ENCODE measurements at regions not wholly inside any gene's neighbourhood (a gene's known extent, or its start where the extent isn't known, plus 50 kb on each side); places are given as distances from the start of the nearest gene placed in this dataset.
"Not testable (repeated sequence)": the region's sequence is repeated elsewhere in the genome, so short reads cannot be mapped to it uniquely, and the experiment has no call there.

DNA sequence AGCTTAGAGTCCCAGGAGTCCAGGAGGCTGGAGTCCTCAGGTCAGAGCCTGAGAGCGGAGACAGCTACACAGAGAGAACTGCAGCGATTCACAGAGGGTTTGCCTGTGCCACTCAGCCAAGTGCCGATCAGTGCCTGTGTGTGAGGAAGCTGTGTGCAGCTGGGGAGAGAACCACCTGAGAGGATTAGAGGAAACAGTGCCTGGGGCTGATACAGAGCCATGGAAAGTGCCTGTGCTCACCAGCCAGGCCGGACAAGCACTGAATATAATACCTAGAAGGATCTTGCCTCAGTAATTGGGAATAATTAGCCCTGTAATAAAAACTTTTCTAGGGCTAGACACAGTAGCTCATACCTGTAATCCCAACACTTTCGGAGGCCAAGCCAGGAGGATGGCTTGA, 134.7 kb downstream of the ARHGAP11B start:
- not testable (repeated sequence) for DNase-seq (ENCODE audit: low spot score)

DNA sequence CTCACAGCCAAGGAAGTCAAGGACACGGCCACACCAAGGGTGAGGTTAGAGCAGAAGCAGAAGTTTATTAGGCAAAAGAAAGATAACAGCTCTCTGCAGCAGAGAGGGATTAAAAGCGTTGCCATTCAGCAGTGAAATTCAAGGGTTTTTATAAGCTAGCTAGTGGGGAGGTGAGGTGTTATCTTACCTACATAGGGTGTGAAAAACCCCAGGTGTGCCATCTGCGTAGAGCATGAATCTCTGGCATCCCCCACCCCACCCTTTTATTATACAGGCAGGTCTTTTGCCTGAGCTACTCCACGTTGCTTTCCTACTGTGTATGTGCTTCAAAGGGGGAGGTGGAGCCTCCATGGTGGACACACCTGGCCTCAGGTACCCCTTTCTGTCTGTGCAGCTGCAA, 135.4 kb downstream of the ARHGAP11B start:
- not testable (repeated sequence) for DNase-seq (ENCODE audit: low spot score)

DNA sequence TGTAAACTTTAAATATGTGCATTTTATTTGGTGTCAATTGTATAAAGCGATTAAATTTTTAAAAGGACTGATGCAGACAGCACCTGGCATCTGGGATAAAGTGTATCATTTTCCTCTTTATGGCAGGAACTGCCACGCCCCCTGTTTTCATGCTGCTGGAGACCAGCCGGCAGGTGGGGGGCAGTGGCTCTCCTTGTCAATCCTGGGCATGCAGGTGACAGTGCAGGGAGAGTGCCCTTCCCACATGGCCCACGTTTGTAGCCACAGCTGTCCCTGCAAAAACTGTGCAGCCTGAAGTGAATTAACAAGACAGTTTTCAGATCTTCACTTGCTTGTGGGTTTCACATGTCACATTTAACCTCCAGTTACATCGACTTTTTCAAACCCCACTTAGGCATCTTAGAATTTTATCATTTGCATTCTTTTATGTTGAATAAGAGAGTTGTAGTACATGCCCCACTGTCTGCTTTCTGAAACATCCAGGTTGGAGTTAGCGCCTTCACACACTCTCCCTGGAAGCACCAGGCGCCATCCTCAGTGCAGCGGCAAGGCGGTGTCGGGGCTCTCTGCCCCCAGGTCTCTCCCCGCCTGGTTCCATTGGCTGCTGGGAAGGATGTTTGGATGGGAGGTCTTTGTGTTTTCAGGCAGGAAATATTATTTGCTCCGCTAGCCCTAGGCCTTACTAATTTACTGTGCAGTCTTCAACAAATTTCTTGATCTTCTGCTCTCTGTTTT, 134.2 kb upstream of the FAN1 start:
- not testable (repeated sequence) for DNase-seq (ENCODE audit: low spot score)

DNA sequence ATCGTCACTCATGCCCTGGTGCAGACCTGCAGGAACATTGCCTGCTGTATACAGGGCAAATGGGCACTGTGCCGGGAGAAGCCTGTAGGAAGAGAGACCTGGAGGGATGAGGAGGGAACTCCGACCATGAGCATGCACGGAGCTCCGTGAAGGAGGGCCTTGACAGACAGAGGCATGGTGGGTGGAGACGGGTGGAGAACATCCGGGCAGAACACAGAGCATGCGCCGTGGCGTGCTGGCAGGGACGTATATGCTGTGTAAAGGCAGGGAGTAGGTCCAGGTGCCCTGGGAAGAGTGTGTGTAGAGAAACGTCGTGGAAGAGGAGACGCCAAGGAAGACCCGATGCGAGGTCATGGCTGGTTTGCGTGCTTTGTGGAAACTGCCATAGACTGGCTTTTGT, 133.0 kb upstream of the FAN1 start:
- DNase-seq (ENCODE audit: low spot score), result no peak

DNA sequence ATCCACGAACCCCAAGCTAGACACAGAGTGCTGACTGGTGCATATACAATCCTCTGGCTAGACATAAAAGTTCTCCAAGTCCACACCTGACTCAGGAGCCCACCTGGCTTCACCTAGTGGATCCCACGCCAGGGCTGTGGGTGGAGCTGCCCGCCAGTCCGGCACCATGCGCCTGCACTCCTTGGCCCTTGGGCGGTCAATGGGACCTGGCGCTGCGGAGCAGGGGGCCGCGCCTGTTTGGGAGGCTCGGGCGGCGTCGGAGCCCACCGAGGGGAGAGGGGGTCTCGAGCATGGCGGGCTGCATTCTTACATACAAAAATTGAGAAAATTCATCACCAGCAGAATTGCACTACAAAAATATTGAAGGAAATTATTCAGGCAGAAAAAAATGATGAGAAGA, 120.7 kb upstream of the FAN1 start:
- no peak for DNase-seq (ENCODE audit: low spot score)

DNA sequence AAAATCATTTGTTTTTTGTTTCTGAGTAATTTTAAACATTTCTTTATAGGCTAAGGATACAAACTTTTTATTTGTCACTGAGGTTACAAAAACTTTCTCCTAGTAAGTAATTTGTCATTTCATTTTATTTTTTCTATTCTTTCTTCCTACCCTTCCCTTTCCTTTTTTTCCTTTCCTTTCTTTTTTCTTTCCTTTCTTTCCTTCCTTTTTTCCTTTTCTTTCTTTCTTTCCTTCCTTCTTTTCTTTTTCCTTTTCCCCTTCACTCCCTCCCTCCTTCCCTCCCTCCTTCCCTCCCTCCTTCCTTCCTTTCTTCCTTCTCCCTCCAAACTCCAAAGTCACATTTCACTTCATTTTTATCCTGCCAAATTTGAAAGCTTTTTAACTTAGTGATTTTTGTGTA, 115.1 kb upstream of the FAN1 start:
- DNase-seq (ENCODE audit: low spot score), result no peak

DNA sequence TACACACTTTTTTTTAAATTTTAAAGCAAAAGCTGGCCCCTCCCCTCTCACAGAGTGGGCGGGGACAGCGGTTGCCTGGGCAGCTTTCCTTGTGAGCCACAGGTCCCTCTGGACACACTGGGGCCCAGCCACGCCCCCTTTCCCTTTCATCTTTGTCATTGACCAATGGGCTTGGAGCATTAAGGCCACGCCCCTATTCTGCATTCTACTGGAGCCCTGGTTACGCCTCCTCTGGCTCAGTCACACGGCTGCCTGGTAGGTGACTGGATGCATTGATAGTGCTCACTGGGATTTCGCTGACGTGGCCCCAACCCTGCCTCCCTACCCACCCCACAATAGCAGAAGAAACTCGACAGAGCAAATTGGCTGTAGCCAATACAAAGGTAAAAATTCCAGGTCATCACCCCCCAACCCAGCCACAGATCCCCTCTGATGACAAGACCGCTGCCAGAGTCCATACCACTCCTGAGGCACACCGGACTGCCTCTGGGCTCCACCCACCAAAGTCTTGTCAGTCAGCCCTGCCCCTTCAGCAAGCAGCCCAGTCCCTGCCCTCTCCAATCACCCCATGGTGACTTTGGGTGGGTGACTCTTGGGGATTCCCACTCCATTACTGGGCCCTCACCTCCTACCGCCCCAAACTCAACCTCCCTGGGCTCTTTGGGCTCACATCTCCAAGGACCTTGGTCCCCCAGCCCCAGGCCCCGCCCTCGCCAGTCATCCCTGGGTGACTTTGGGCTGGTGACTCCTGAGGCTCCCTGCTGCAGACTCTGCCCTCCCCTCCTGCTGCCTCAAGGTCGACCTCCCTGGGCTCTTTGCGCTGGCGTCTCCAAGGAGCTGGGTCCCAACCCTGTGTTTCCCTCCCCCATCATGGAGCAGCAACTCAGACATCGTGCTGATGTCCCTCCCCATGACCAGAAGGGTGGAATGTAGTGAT, 112.2 kb upstream of the FAN1 start:
- peak; percentile 60 for DNase-seq (ENCODE audit: low spot score)

DNA sequence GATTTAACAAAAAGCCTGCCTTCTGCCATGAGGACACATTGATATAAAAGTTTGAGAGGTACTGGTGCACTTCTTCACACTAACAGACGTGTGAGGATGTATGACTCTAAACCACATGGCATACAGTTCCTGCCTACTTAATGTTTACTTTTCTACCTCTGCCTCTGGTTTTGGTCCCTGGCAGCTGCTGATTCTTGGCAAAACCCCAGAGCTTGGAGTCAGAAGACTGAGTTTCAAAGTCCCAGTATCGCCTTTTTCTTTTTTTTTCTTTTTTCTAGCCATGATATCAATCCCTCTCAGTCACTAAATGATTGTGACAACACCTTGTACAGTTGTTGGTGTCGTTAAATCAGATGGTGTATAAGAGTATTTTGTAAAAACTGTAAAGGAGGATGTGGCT, 110.9 kb upstream of the FAN1 start:
- not testable (repeated sequence) for DNase-seq (ENCODE audit: low spot score)

DNA sequence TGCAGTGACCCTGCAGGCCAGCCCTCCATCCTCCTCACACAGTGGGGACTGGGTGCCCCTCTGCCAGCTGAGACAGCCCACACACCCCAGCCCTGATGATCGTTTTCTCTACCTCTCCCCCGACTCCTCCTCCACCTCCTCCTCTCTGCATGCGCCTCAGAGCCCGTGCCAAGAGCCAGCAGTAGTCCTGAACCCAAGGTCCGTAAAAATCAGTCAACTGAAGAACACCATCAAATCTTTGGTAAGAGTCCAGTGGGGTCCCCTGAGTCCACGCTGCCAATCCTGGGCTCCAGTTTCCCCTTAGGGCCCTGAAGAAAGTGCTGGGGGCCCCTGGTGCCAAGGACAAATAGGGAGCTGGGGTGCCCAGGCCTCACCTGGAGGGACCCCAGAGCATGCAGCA, 109.3 kb upstream of the FAN1 start:
- no peak for DNase-seq (ENCODE audit: low spot score)

DNA sequence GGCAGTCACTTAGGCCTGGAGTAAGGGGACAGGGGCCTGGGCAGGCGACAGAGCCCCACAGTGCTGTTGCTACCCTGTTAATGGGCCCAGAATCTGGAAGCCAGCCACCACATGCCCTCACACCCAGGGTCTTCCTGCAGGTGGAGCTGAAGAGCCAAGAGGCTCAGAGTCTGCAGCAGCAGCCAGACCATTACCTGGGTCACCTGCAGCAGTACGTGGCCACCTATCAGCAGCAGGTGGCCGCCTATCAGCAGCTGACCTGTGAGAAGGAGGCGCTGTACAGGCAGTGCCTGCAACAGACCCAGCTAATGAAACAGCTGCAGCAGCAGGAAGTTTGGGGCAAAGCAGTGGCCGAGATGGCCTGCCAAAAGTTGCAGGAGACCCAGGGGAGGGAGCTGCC, 104.2 kb upstream of the FAN1 start:
- not testable (repeated sequence) for DNase-seq (ENCODE audit: low spot score)

DNA sequence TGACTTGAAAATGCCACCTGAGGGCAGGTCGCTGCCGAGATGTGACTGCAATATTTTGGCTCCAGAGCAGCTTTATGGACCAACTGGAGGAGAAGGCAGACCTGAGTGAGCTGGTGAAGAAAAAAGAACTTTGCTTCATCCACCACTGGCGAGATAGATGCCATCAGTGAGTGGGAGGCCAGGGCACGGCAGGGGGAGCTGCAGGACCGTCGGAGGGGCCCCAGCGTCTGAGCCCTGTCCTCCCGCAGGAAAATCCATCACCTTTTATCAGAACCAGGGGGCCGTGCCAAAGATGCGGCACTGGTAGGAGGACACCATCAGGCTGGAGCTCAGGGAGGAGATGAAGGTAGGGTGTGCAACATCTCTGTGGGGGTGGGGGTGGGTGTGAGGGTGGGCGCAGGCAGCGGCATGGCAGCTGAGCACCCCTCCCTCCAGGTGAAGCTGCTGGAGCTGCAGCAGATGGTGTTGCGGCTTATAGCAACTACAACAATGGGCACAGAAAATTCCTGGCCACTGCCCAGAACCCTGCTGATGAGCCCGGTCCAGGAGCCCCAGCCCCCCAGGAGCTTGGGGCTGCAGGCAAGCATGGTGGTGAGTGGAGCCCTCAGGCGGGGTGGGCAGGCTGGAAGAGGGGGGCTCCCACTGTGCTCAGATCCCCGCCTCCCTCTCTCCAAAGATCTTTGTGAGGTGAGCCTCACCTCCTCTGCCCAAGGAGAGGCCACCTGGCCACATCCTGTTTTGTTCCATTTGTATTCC, 102.4 kb upstream of the FAN1 start:
- DNase-seq (ENCODE audit: low spot score), result not testable (repeated sequence)

DNA sequence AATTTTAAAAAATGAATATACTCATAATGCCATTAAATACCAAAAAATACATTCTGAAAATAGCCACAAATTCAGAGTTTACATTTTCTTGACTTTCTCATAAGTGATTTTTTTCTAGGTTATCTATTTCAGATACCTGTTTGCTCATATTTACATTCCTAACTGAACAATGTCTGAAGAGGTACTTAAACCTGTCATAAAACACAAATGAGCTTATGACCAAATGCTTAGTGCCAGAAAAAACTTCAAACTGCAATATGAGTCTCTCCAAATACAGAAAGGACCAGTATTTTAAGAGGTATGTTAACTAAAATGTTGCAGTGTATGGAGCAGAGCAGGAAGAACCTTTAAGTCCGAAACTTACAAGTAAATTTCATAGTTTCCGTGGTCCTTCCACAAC, 101.7 kb upstream of the FAN1 start:
- DNase-seq (ENCODE audit: low spot score), result not testable (repeated sequence)

DNA sequence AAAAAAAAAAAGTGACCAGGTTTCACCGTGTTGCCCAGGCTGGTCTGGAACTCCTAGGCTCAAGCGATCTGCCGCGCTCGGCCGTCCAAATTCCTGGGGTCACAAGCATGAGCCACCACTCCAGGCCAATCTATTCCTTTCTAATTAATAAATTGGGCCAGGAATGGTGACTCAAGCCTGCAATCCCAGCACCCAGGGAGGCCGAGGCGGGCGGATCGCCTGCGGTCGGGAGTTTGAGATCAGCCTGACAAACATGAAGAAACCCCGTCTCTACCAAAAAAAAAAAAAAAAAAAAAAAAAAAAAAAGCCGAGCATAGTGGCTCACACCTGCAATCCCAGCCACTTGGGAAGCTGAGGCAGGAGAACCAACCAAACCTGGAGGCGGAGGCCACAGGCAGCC, 100.0 kb upstream of the FAN1 start:
- not testable (repeated sequence) for DNase-seq (ENCODE audit: low spot score)

DNA sequence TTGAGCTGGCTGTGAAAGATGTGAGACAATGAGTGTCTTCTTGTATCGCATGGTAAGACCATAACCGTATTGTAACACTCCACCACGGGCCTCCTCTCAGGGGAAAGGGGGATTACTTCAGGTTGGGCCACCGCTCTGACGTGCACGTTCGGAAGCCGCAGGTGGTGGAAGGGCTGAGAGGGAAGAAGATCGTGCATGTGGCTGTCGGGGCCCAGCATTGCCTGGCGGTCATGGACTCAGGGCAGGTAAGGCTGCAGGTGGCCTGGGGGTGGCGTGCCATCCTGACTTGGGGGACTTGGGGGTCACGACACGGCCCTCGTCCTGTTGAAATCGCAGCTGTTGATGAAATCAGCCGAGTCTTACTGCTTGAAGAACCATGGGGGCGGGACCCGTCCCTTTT, 87.3 kb upstream of the FAN1 start:
- DNase-seq (ENCODE audit: low spot score), result no peak

DNA sequence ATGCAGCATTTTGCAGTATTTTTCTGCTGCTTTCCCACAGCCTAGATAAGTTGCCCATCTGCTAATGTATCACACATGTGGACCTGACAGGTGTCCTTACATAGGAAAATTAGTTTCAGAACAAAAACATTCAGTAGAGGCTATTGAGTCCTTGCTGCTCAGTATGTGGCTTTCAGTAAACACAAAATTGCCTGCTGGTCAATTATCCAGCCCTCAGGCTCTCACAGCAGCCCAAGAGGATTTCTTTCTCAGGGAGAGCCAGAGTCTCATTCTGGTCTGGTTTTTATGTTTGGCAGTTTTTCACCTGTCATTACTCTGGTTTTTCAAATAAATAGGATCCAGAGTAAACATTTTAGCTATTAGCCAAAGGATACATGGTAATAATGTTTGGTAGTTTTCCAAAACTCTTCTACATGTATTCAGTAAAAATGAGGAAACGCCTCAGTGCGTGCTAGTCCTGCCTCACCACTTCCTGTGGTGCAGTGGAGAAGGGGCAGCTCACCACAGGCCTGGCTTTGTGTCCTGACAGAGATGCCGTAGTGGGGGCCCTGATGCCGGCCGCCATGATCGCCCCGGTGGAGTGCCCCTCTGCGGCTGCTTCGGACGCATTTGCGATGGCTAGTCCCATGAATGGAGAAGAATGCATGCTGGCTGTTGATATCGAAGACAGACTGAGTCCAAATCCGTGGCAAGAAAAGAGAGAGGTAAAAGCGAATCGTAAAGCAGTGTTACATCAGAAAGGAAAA, 80.5 kb upstream of the FAN1 start:
- DNase-seq (ENCODE audit: low spot score), result not testable (repeated sequence)

DNA sequence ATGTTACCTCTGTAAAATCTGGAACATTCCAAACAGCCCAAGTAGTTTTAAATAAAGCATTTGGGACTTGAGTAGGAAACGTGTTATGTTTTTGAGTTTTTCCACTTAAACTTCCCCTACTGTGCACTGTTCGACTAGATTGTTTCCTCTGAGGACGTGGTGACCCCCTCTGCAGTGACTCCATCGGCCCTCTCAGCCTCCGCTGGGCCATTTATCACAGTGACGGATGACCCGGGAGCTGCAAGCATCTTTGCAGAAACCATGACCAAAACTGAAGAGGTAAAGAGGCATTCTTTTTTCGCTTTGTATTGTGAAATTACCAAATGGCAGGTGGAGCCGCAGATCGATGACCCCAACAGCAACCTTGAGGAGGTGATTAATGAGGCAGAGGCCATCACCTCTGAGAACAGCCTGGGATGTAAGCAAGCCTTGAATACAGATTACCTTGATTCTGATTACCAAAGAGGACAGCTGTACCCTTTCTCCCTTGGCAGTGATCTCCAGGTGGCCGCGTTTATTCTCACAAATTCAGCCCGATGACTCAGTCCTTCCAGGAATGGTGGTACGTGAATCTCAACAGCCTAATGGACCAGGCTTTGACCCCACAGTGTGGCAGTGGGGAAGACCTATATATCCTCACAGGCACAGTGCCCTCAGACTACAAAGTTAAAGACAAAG, 79.1 kb upstream of the FAN1 start:
- no peak for DNase-seq (ENCODE audit: low spot score)

DNA sequence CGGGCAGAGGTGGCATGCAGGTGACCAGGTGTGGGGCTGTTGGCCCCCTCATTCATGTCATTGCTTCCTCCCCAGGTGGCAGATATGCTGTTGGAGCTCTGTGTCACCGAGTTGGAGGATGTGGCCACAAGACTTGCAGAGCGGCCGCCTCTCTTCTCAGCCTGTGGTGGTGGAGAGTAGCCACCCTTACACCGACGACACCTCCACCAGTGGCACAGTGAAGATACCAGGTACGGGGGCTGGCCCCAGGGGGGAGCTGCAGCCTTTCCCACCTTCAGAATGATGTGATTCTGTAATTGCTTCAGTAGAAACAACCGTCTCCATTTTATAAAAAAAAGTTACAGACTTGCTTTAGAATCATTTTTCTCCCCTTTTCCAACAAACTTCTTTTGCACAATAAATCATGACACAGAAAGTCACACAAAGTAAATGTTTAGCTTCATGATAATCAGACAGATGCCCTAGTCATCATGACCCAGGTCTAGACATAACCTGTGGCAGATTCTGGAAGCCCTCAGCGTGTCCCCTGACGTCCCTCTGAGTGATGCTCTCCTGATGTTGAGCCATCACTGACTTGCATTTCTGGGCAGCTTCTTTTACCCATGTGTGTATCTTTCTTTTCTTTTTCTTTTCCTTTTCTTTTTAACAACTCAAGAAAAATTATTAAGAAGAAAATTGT, 76.0 kb upstream of the FAN1 start:
- no peak for DNase-seq (ENCODE audit: low spot score)

DNA sequence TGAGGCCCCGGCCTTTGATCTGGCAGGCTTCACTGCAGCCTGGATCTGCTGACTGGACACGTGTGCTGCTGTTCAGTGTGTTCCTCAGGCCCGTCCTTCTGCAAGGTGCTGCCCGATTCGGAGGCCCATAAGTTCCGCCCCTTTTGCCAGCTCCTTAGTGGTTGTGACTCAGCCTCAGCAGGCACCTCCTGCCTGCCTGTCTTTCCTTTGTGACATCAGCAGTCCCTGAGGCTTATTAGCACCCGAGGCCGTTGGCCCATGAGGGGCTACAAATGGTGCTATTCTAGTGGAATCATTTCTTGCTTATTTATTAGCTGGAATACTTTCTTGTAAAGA, 75.4 kb upstream of the FAN1 start:
- DNase-seq (ENCODE audit: low spot score), result peak; percentile 66

DNA sequence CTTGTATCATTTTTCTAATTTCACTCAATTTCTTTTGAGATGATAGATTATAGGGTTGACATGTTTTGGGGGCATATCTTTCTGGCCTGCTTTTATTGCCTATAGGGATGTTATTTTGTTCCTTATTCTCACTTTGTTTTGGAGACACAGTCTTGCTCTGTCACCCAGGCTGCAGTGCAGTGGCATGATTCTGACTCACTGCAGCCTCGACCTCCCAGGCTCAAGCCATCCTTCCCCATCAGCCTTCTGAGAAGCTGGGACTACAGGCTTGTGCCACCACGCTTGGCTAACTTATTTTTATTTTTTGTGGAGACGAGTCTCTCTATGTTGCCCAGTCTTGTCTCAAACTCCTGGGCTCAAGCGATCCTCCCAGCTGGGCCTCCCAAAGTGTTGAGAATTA, 72.8 kb upstream of the FAN1 start:
- DNase-seq (ENCODE audit: low spot score), result no peak

DNA sequence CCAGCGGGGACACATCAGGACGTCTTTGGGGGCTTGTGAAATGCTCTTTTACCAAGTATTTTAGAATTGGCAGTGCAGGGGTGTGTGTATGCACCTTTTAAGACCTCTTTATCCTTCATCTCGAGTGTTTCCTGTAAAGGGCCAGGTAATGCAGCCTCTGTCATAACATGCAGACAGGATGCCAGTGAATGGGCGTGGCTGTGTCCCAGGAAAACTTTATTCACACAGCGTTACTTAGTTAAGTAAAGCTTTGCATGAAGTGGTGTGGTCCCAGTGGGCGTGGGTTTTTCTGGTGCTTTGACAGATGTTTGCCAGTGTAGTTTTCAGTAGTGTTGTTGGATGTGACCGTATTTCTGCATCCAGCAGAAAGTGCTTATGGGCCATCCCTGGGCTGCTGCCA, 70.3 kb upstream of the FAN1 start:
- DNase-seq (ENCODE audit: low spot score), result not testable (repeated sequence)

DNA sequence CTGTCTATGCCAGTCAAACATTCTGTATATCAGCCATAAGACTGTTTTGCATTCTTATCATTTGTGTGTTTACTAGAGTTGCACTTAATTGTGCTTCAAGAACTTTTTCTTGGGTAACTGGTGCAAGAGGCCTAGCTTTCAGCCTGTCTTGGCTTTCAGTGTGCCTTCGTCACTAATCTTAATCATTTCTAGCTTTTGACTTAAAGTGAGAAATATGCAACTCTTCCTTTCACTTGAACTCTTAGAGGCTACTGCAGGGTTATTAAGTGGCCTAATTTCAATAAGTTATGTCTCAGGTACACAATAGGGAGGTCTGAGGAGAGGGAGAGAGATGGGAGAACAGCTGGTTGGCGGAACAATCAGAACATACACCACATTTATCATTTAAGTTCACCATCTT, 62.1 kb upstream of the FAN1 start:
- DNase-seq (ENCODE audit: low spot score), result not testable (repeated sequence)

Data from RKO (cell line).